ENCODE measurements at regions not wholly inside any gene's neighbourhood (a gene's known extent, or its start where the extent isn't known, plus 50 kb on each side); places are given as distances from the start of the nearest gene placed in this dataset.
"Not testable (repeated sequence)": the region's sequence is repeated elsewhere in the genome, so short reads cannot be mapped to it uniquely, and the experiment has no call there.

DNA sequence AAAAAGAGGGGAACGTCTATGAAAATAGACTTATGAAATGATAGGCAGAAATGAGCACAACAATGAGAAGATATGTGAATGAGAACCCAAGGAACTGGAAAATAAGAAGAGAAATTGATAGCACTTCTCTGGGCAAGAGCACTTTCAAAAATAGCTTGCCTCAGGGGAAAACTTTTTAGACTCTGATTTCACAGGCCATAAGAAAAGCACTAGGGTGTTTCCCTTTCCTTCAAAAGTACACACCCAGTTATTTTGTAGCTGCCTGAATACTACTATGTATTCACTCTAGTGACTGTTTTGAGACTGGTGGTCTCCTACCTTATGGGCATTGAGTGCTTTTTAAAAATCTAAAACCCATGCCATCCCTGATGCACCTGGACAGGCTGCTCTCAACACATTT is 172.3 kb upstream of the SOX6 start:
- DNase-seq: no peak

- no peak for DNase-seq
Observed at GRCh38 chr11:16527525-16528246, 171.3 kb upstream of the SOX6 start.

- no peak for DNase-seq
Observed at GRCh38 chr11:16526947-16527346, 170.6 kb upstream of the SOX6 start.

- DNase-seq: not testable (repeated sequence)
Observed at GRCh38 chr11:16520713-16521112, 164.4 kb upstream of the SOX6 start.

DNA sequence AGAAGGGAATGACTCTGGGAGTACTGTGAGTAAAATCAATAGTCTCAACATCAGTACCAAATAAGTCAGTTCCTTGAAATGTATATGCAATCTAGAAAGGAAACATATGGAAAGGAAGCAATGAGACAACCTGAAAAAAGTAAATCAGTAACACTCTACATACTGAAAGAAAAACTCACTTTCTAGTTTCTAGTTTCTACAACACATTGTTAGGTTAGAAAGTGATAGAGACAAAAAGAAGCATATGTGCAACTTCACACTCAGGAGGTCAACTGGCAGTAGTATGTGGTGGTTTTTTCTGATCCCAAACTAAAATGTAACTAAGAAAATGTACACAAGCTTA is 156.5 kb upstream of the SOX6 start:
- no peak for DNase-seq

- DNase-seq: no peak
Observed at GRCh38 chr11:16512198-16512898, 156.0 kb upstream of the SOX6 start.

- no peak for DNase-seq
Observed at GRCh38 chr11:16511116-16512114, 155.1 kb upstream of the SOX6 start.

GRCh38 chr11:16505481-16505880 is 149.1 kb upstream of the SOX6 start:
- DNase-seq: no peak

GRCh38 chr11:16503891-16504290 is 147.5 kb upstream of the SOX6 start:
- DNase-seq: not testable (repeated sequence)

GRCh38 chr11:16494918-16495691 is 138.8 kb upstream of the SOX6 start:
- no peak for DNase-seq

- DNase-seq: no peak
Observed at GRCh38 chr11:16484434-16484833, 128.1 kb upstream of the SOX6 start.

- DNase-seq: no peak
Observed at GRCh38 chr11:16474659-16475058, 118.3 kb upstream of the SOX6 start.

DNA sequence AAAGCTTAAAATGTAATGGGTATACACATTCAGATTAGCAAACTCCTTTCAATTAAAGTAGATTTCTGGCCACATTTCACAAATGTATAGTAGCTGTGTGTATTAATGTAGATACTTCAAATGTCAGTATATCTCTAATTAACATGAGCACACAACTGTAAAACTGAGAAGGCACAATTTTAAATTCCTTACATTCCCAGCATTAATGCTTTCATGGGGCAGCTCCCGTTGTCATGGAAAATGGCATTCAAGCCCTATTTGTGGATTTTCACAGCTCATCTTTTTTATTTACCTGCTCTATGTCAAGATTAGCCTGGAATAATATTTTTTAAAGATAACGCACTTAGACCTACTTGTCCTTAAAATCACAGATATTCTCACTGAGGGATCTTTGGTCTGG is 113.6 kb upstream of the SOX6 start:
- DNase-seq: no peak

- no peak for DNase-seq
Observed at GRCh38 chr11:16468735-16469453, 112.5 kb upstream of the SOX6 start.

GRCh38 chr11:16460508-16460907 is 104.2 kb upstream of the SOX6 start:
- no peak for DNase-seq

GRCh38 chr11:16456366-16456765 is 100.0 kb upstream of the SOX6 start:
- no peak for DNase-seq

- DNase-seq: peak; percentile 10
Observed at GRCh38 chr11:16454289-16454863, 98.0 kb upstream of the SOX6 start.

GRCh38 chr11:16448123-16448717 is 91.9 kb upstream of the SOX6 start:
- DNase-seq: no peak

DNA sequence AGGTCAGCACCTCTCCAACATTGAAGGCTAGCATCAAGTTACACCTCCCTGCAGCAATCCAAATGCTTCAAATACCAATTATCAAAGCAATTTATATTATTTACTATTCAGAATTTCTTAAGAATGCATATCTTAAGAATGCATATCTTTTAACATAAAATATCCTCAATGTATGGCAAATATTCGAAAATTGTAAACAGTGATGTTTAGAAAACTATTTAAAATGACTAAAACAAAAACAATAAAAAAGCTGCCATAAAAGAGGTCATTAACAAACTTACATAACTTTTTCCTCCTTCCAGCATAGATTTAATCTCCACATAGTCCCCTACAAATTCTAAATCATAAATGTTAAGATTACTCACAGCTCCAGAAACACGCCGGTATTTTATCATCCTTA is 85.1 kb upstream of the SOX6 start:
- no peak for DNase-seq

- DNase-seq: peak; percentile 16
Observed at GRCh38 chr11:16440136-16440535, 83.8 kb upstream of the SOX6 start.

GRCh38 chr11:16434036-16434435 is 77.7 kb upstream of the SOX6 start:
- no peak for DNase-seq
